Stimulated activated CD8-positive, alpha-beta memory T cell treated with anti-CD3 and anti-CD28 coated beads, Interleukin-4, amount 100 ng/mL, for 4 hours (primary cell): ENCODE measurements at regions not wholly inside any gene's neighbourhood (a gene's known extent, or its start where the extent isn't known, plus 50 kb on each side); places are given as distances from the start of the nearest gene placed in this dataset.
A peak's percentile ranks its signal among the peaks of the same experiment; 100 is the strongest.
"Not testable (repeated sequence)": the region's sequence is repeated elsewhere in the genome, so short reads cannot be mapped to it uniquely, and the experiment has no call there.

Source experiments
- DNase-seq, 2 donors: peaks; one replicate each; pipeline ENCODE4 v3.0.0-alpha.2; 2020; ENCODE audit warnings: low read depth in 2 of 2, low spot score in 1 of 2

DNA sequence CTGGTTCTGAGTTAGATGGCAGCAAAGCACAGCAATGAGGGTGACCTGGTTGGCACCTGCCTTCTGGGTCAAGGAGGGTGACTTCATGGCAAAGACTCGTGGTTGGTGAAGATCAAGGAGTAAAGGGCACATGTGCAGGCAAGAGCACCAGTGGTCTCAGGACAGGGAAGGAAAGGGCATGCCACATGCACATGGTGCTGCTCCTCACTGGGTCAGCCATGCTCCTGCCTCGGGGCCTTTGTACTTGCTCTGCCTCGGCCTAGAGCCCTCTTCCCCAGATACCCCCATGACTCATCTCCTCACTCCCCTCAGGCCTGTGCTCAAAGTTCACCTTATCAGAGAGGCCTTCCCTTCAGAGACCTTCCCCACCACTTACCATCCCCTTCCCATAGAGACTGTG lies 106.7 kb upstream of the KDM7A start:
- no peak for DNase-seq

DNA sequence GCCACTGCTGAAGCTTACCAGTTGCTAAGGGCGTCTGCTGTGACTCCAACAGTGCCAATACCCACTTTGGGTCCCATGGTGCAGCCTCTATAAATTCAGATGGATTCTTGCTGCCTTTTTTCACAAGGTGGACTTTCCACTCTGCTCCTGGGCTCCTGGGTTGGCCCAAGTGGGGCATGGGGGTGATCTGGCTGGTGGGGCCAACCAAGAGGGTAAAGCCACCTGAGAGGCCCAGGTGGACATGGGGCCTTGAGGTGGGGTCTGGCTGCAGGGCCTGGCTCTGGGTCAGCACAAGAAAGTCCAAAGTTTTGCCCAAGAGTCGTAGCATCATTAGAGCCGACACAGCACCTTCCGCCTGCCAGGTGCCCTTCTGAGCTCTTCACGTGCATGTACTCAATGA lies 105.2 kb upstream of the KDM7A start:
- no peak for DNase-seq

DNA sequence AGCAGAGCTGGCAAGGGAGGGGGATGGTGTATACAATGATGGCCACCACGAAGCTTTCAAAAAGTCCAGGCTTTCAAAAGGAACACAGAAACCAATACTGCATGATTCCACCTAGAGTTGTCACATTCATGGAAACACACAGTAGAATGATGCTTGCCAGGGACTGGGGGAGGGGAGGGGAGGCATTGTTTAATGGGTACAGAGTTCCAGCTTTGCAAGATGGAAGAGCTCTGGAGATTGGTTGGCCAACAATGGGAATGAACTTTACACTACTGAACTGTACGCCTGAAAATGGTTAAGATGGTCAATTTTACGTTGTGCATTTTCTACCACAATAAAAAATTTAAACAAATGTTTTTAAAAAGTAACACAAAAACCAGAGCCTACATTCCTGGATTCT lies 104.5 kb upstream of the KDM7A start:
- no peak for DNase-seq

DNA sequence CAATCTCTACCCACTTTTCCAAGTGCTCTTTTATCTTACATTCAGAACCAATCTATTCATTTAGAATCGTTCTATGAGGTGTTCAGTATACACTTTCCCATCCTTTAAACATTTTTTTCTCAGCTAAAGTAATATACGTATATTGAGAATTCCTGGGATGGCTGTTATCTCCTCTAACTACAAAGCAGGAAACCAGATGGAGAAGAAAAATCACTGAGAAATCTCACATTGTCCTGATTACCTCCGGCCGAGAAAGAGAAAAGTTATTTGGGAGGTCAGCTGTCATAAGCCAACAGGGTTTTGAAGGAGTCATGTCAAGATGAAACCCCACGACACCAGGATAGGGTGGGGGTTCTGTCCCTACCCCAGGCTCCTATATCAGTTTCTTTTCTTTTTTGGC lies 99.2 kb upstream of the KDM7A start:
- DNase-seq, result no peak

DNA sequence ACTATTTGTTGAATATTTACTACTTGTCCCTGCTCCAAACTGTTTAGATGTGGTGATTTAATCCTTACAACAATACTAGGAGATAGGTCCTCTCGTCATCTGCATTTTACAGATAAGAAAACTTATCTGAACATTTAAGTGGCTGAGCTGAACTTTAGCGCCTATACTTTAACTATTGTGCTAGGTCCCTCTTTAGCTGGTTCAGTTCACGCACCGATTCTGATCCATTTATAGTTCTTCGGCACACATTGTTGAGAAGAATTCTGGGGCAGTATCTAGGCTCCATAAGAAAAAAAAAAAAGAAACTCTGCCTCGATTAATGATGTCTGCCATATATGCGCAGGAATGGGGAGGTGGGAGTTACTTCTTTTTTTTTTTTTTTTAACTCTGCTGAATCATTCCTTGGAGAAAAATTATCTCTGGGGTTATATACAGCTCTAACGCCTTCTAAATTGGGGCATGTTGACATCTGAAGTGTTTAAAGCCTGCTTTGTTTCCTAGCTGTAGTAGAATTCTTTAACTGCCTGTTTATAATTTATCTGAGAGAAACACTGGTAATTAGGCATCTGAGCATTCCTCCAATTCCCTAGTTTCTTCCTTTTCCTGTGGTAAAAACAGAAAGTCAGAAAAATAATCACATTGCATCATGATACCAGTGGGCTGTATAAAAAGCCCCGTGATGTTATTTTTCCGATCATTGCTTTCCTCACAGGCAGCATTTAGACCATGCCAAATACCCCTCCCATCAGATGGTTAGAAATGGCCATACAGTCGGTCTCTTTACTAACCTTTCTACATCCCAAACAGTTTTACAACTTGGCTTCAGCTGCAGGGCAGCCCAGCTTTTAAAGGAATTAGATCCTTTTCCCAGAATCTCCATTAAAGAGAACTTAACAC lies 98.5 kb upstream of the KDM7A start:
- no peak for DNase-seq

DNA sequence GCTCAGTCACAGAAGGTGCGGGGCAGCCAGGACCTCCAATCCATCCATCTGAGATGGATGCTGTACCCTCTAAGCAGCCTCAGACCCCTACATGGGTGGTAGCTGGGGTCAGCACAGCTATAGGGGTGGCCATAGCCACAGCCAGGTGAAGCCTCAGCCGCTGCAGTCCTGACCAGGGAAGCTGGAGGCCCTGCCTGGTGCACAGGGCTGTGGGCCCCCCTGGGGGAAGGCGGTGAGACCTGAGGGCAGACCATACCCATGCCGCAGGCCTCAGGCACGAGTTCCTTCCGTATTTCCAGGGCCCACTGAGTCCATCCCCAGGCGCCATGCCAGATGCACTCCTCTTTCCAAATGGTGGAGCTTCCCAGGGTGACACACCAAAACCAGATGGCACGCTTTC lies 96.6 kb upstream of the KDM7A start:
- DNase-seq, result no peak

DNA sequence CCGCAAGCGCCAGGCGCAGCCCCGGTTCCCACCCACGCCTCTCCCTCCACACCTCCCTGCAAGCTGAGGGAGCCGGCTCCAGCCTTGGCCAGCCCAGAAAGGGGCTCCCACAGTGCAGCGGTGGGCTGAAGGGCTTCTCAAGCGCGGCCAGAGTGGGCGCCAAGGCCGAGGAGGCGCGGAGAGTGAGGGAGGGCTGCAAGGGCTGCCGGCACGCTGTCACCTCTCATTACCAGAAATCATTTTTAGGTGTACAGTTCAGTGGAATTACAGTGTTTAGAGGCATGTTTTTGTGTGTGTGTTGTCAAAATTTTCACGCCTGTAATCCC lies 94.8 kb upstream of the KDM7A start:
- not testable (repeated sequence) for DNase-seq

DNA sequence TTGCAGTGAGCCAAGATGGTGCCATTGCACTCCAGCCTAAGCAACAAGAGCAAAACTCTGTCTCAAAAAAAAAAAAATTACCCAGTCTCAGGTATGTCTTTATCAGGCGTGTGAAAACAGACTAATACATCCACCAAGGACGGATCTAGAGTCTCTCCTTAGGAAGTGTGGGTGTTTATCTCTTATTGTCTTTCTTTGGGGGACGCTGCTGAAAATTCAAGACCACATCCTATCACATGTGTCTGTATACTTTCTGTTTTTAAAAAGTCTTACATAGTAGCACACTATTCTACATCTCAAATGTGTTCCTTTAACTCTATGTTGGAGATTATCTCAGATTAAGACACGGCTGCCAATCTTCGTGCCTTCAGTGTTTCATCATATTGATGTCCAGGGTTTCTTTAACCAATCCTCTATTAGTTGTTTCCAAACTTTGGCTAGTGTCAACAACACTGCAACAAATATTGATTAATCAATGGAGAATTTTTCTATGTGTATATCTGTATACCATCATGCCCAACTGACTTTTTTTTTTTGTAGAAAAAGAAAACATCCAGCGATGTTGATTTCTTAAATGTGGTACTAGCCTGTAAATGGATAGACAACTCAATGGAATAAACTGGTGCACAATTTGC lies 92.3 kb upstream of the KDM7A start:
- no peak for DNase-seq

DNA sequence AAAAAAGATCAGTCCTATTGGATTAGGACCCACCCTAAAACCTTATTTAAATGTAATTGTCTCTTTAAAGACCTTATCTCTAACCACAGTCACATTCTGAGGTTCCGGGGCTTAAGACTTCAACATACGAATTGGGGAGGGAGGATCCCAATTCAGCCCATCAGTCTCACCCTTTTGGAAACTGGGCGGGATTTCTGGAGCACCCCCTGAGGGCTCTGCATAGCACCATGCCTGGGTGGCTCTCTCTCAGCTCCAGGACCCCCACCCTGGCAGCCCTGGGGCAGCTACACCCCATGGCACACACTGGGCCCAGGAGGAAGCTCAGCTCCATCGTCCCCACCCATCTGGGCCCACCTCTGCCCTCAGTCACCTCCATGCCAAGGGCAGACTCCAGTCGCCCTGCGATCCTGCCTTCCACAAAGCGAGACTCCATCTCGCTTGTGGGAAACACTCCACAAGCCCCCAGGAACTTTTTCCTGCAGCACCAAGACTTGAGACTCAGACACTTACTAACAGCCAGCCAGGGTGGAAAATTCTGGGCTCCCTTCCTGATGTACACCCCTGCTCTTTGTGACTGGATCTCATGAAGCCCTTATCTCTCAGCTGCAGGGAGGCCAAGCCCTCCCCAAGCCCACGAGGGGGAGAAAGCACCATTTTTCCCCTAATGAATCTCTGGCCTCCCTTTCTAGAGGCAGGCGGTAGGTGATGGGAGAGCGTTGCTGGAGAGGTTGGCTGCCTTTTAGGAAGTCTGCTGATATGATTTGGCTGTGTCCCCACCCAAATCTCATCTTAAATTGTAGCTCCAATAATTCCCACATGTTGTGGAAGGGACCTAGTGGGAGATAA lies 90.8 kb upstream of the KDM7A start:
- DNase-seq, result no peak

DNA sequence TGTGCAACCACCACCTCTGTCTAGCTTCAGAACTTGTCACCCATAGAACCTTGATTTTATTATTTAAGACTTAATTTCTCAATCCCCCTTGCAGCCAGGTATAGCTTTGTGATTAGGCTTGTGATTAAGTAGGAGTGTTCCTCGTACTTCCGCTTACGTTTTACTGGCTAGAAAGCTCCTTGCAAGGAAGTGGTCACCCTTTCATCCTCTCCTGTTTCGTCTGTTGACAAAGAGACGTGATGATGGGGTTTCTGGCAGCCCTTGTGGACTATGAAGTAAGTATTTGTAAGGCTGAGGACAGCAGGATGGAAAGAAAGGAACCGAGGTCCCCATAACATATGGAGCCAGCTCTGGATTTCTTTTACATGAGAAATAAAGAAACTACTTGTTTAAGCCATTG lies 86.5 kb upstream of the KDM7A start:
- no peak for DNase-seq

DNA sequence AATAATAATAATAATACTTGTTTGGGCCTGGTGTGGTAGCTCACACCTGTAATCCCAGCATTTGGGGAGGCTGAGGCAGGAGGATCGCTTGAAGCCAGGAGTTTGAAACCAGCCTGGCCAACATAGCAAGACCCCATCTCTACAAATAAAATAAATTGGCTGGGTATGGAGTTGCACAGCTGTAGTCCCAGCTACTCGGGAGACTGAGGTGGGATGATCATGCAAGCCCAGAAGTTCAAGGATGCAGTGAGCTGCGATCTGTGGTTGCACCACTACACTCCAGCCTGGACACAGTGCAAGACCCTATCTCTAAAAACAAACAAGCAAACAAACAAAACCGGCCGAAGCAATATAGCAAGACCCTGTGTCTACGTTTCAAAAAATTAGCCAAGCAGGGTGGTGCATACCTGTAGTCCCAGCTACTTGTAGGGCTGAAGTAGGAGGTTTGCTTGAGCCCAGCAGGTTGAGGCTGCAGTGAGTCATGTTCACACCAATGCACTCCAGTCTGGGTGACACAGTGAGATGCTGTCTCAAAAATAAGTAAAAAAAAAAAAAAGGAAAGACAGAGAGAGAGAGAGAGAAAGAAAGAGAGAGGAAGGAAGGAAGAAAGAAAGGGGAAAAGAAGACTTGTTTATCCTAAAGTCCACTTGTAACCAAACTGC lies 85.6 kb upstream of the KDM7A start:
- peak in 1 of 2 donors; percentile 14 for DNase-seq

DNA sequence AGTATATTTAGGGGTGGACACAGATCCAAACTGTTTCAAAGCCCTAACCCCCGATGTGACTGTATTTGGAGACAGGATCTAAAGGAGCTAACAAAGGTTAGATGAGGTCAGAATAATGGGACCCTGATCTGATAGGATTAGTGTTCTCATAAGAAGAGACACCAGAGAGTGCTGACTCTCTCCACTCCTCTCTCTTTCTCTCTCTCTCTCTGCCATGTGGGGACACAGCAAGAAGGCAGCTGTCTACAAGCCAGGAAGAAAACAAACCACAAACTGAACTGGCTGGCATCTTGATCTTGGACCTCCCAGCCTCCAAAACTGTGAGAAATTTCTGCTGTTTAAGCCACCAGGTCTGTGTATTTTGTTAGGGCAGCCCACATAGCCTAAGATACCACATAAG lies 84.7 kb upstream of the KDM7A start:
- no peak for DNase-seq

DNA sequence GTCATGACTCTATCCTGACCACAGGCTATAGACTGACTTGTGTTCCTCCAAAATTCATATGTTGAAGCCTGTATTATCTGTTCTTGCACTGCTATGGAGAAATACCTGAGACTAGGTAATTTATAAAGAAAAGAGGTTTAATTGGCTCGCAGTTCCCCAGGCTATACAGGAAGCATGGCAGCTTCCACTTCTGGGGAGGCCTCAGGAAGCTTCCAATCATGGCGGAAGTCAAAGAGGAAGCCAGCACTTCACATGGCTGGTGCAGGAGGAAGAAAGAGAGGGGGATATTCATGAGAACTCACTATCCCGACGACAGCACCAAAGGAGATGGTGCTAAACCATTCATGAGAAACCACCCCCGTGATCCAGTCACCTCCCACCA lies 84.3 kb upstream of the KDM7A start:
- no peak for DNase-seq

DNA sequence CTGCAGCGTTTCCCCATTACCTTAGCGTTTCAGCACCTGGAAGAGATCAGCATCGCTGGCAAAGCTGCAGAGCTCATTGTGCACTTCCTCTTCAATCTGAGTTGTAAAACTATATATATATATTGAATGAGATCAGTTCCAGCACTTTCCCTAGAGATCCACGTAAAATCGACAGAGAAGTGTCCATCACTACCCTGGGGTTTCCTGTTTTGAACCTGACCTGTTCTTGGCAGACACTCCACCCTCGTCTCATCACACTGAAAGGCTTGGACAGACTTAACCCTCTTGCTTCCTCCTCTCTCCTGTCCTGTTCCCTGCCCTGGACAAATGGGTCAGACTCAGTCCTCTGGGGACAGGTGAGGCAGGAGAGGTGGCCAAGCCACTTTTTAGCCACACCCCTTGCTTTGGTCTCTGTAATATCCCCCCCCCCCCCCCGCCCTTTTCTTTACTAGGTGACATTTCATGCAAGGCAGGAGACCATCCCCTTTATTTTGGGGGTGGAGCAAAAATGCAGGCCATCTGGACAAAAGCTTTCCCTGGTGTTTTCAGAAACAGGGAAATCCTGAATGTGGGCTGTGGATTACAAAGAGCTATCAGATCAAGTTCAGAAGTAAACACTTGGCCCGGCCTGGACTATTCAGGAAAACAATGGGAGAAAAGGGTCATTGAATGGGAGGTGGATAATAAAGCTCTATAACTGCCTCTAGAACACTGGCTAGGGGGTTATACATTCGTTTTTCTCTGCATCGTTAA lies 83.7 kb upstream of the KDM7A start:
- no peak for DNase-seq

DNA sequence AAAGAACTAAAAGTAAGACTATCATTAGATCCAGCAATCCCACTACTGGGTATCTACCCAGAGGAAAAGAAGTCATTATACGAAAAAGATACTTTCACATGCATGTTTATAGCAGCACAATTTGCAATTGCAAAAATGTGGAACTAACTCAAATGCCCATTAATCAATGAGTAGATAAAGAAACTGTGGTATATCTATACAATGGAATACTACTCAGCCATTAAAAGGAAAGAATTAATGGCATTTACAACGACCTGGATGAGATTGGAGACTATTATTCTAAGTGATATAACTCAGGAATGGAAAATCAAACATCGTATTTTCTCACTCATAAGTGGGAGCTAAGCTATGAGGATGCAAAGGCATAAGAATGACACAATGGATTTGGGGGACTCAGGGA lies 80.5 kb upstream of the KDM7A start:
- not testable (repeated sequence) for DNase-seq

DNA sequence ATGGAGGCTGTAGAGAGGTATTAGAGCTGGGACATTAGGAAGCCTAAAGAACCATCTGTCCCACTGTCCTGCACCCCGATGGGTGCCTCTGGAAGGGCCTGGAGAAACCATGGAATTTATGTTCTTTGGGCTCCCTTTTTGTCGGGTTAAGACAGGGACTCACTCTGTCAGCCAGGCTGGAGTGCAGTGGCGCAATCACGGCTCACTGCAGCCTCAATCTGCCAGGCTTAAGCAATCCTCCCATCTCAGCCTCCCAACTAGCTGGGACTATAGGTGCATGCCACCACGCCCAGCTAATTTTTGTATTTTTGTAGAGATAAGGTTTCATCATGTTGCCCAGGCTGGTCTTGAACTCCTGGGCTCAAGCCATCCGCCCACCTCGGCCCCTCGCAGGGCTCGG lies 78.2 kb upstream of the KDM7A start:
- DNase-seq, result not testable (repeated sequence)

DNA sequence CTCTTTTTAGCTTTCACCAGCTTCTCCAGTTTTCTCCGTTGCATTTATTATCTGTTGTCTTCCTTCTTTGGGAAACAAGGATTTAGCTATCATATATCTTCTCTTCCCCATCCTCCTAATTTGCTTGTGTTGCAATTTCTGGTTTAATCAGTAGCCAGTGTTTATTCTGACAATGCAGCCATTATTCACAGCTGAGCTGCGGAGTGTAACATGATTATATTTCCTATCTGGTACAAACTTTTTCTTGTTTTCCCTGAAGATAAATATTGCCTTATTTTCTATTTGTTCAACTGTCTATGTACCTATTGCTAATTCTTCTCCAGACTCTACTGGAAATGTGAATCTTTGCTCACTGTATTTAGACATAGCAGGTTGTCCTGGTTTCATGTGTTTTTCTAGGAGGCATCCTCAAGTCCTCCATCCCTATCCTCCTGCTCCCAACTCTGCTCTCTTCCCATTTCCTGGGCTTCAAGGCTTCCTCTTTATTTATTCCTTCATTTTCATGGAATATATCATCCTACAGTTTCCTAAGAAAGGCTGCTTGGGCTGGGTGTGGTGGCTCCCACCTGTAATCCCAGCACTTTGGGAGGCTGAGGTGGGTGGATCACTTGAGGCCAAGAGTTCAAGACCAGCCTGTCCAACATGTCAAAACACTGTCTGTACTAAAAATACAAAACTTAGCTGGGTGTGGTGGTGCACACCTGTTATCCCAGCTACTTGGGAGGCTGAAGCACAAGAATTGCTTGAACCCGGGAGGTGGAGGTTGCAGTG lies 72.4 kb upstream of the KDM7A start:
- DNase-seq, result no peak

DNA sequence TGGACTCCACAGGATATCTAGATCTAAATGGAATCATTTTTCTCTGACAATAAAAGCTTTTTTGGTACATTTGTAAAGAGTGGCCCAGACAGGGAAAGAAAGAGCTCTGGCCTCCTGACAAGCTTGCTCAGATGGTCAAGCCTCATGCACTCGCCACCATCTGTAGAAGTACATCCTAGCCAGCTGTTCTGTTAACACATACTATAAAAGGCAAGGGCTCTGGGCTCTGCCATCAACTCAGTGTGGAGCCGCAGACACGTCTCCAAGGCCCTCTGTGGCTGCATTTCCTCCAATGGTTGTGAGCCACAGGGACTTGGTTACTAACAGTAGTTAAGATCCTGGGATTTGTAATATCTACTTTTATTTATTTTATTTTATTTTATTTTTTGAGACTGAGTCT lies 70.8 kb upstream of the KDM7A start:
- no peak for DNase-seq

DNA sequence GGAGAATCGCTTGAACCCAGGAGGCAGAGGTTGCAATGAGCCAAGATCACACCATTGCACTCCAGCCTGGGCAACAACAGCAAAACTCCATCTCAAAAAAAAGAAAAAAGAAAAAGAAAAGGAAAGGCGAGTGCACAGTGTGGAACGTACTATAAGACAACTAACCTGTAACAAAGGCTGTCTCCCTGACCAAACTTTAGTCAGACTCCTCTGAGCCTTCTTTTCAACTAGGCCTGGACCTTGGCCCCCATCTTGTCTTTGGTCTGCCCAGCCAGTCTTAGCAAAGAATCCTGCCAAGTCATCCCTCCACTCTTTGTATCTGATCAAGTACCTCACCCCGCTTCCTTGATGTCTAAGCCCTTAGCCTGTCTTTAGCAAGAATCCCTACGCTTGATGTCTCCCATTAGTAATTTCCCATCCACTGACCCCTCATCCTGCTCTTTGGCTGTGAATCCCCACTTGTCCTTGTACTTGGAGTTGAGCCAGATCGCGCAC lies 68.9 kb upstream of the KDM7A start:
- no peak for DNase-seq
